OCI-LY7 (cell line): ENCODE measurements at regions not wholly inside any gene's neighbourhood (a gene's known extent, or its start where the extent isn't known, plus 50 kb on each side); places are given as distances from the start of the nearest gene placed in this dataset.
A peak's percentile ranks its signal among the peaks of the same experiment; 100 is the strongest.

Experiments used
- BruUV-seq: library from RNA; stranded (reverse); fragments of 400-500 nt; replicated peaks from 2 replicates; lab custom pipeline; 2021; lab: Mats Ljungman, UMichigan
- CTCF ChIA-PET: fragments of 300-600 bp; sonication (Branson Sonifier 250); formaldehyde crosslinking; loops from one replicate; lab custom pipeline; 2022; ENCODE audit warnings: antibody characterized with exemption; ENCODE audit not compliant: unreplicated experiment; lab: Charles Lee
- POLR2A ChIA-PET: fragments of 300-600 bp; sonication (Branson Sonifier 250); formaldehyde crosslinking; loops from one replicate; lab custom pipeline; 2022; ENCODE audit warnings: antibody characterized with exemption; lab: Charles Lee
- DNase-seq: peaks from one replicate; pipeline ENCODE4 v3.0.0-alpha.2; 2015; ENCODE audit warnings: low spot score
- H2AFZ ChIP-seq: fragments of 200-600 bp; sonication (generic), shearing (Covaris generic); 2 replicates; pipeline ENCODE4 v1.6.1; 2014; ENCODE audit warnings: mild to moderate bottlenecking, antibody characterized with exemption, low read length, moderate library complexity
- H3K27ac ChIP-seq: fragments of 200-600 bp; sonication (generic); 2 replicates; pipeline ENCODE4 v1.5.1; 2014; ENCODE audit warnings: mixed run types, low read depth, mild to moderate bottlenecking, moderate library complexity, low read length, inconsistent platforms; ENCODE audit not compliant: poor library complexity, severe bottlenecking
- H3K36me3 ChIP-seq: fragments of 200-600 bp; sonication (generic); 2 replicates; pipeline ENCODE4 v1.6.1; 2014; ENCODE audit warnings: mild to moderate bottlenecking, antibody characterized with exemption, low read length, moderate library complexity, mixed read lengths; ENCODE audit not compliant: insufficient read depth
- H3K4me1 ChIP-seq: fragments of 200-600 bp; sonication (generic); 2 replicates; pipeline ENCODE4 v1.5.1; 2014; ENCODE audit warnings: mild to moderate bottlenecking, low read length; ENCODE audit not compliant: insufficient read depth, poor library complexity, severe bottlenecking
- H3K4me2 ChIP-seq: fragments of 200-600 bp; sonication (generic); 2 replicates; pipeline ENCODE4 v1.6.1; 2014; ENCODE audit warnings: mild to moderate bottlenecking, low read length
- H3K4me3 ChIP-seq: fragments of 200-600 bp; sonication (generic); 2 replicates; pipeline ENCODE4 v1.5.1; 2014; ENCODE audit warnings: mild to moderate bottlenecking, low read depth, low read length; ENCODE audit not compliant: poor library complexity, severe bottlenecking
- H3K79me2 ChIP-seq: fragments of 200-600 bp; sonication (generic); 2 replicates; pipeline ENCODE4 v1.6.1; 2016; ENCODE audit warnings: low read depth, mild to moderate bottlenecking, low read length, moderate library complexity, mixed read lengths; ENCODE audit not compliant: insufficient read depth
- H3K9me2 ChIP-seq: fragments of 200-600 bp; sonication (generic); 2 replicates; pipeline ENCODE4 v1.6.1; 2016; ENCODE audit warnings: mild to moderate bottlenecking, low read length, mixed read lengths; ENCODE audit not compliant: insufficient read depth
- H3K9me3 ChIP-seq: fragments of 200-600 bp; sonication (generic); 2 replicates; pipeline ENCODE4 v1.6.1; 2014; ENCODE audit warnings: mild to moderate bottlenecking, mixed run types, low read length, mixed read lengths
- H4K20me1 ChIP-seq: fragments of 200-600 bp; sonication (generic); 2 replicates; pipeline ENCODE4 v1.6.1; 2014; ENCODE audit warnings: mild to moderate bottlenecking, antibody characterized with exemption, low read length, moderate library complexity, mixed read lengths; ENCODE audit not compliant: insufficient read depth
- EZH2phosphoT487 ChIP-seq: fragments of 200-600 bp; sonication (generic); IDR thresholded peaks from 2 replicates; pipeline ENCODE4 v1.6.1; 2018; ENCODE audit warnings: low read depth, borderline replicate concordance, mild to moderate bottlenecking, mixed run types, antibody characterized with exemption, low read length, moderate library complexity, mixed read lengths
- intact Hi-C: fragments of 100-400 bp; cut with micrococcal nuclease; formaldehyde crosslinking; loops from one replicate; pipeline ENCODE4 v1.10.0; 2022; ENCODE audit not compliant: unreplicated experiment
- TF ChIP-seq, protein P1 (sequence below): fragments of 200-600 bp; sonication (generic); conservative IDR thresholded peaks from 2 replicates; pipeline ENCODE4 v1.5.1; 2014; ENCODE audit warnings: mild to moderate bottlenecking, antibody characterized with exemption, low read length, moderate library complexity, mixed read lengths

- DNase-seq = no peak
- ChIA-PET CTCF (no interaction called here), POLR2A (no interaction called here)
- BruUV-seq = no TSS peak
- Histone ChIP-seq H3K79me2 (no peaks in the 10 kb centered on the region), H3K27ac (no peak overlapping the region), H3K4me1 (no peaks in the 10 kb centered on the region), H3K36me3 (no peaks in the 10 kb centered on the region), H3K9me2 (no peaks in the 10 kb centered on the region), H4K20me1 (no peaks in the 10 kb centered on the region), H3K4me2 (no peak overlapping the region), H3K9me3 (no peaks in the 10 kb centered on the region), H2AFZ (no peak overlapping the region), H3K4me3 (no peak overlapping the region)
- intact Hi-C loops = no loop called here
- TF ChIP-seq, protein P1, sequence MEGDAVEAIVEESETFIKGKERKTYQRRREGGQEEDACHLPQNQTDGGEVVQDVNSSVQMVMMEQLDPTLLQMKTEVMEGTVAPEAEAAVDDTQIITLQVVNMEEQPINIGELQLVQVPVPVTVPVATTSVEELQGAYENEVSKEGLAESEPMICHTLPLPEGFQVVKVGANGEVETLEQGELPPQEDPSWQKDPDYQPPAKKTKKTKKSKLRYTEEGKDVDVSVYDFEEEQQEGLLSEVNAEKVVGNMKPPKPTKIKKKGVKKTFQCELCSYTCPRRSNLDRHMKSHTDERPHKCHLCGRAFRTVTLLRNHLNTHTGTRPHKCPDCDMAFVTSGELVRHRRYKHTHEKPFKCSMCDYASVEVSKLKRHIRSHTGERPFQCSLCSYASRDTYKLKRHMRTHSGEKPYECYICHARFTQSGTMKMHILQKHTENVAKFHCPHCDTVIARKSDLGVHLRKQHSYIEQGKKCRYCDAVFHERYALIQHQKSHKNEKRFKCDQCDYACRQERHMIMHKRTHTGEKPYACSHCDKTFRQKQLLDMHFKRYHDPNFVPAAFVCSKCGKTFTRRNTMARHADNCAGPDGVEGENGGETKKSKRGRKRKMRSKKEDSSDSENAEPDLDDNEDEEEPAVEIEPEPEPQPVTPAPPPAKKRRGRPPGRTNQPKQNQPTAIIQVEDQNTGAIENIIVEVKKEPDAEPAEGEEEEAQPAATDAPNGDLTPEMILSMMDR = no peak
- TF ChIP-seq EZH2phosphoT487 = no peak
Observed at GRCh38 chr9:80177949-80178480, 606.2 kb downstream of the TLE4 start.

DNA sequence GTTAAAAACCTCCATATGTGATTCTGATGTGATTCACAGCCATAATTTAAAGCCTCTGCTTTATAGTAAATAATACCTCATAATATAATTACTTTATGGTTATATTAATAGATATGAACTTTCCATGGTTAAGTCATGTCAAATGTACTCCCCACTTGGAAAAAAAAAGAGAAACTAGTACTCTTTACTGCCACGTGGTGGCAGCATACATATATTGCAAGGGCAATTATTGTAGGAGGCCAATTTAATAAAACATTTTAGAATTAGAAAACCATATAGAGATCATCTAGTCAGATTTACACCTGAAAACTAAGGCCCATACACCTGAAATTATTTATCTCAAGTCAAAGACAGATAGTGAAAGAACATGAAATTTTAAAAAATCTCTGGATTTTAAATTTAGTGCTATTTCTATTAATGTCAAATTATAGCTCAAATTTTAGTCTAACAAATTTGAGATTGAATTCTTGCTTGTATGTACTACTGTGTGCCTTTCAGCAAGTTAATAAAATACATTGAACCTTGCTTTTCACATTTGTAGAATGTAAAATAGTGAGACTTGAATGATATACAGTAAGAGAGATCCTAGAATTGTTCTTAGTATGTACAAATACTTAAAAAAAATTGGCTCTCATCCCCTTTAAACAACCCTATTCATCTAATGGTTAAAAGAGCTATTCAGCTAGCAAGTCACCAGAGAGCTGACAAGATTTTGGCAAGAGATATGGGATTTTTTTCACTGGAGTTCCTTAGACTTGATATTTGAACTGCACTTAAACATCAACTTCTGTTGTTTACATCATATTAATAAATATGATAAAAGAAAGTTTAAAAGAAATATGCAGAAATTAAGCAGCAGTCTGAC lies 603.8 kb downstream of the TLE4 start:
- Histone ChIP-seq H3K27ac (no peak overlapping the region), H3K9me2 (no peaks in the 10 kb centered on the region), H3K4me3 (no peak overlapping the region), H3K4me2 (no peak overlapping the region), H3K4me1 (no peaks in the 10 kb centered on the region), H3K79me2 (no peaks in the 10 kb centered on the region), H2AFZ (no peak overlapping the region), H3K36me3 (no peaks in the 10 kb centered on the region), H3K9me3 (no peaks in the 10 kb centered on the region), H4K20me1 (no peaks in the 10 kb centered on the region)
- DNase-seq = peak; percentile 56
- no TSS peak for BruUV-seq
- ChIA-PET CTCF (no interaction called here), POLR2A (interaction anchor here (0.6 kb wide), 2 partner anchors 17 to 80 kb away, joined by 3 read pairs; no protein-coding TSS in a partner anchor)
- intact Hi-C loops = no loop called here
- TF ChIP-seq EZH2phosphoT487 = no peak
- TF ChIP-seq, protein P1 = peak; percentile 92

- no peaks in the 10 kb centered on the region for H3K4me1 ChIP-seq
- H3K27ac ChIP-seq = no peak overlapping the region
- H3K4me2 ChIP-seq = no peak overlapping the region
- intact Hi-C loops = no loop called here
- CTCF ChIA-PET = no interaction called here
- POLR2A ChIA-PET = no interaction called here
- H4K20me1 ChIP-seq = no peaks in the 10 kb centered on the region; the same call in 1 of the 2 replicates
- no peaks in the 10 kb centered on the region for H3K9me3 ChIP-seq
- H3K79me2 ChIP-seq = no peaks in the 10 kb centered on the region
- no TSS peak for BruUV-seq
- no peaks in the 10 kb centered on the region for H3K9me2 ChIP-seq
- no peak overlapping the region for H3K4me3 ChIP-seq
- no peak overlapping the region for H2AFZ ChIP-seq
- DNase-seq = no peak
- TF ChIP-seq, protein P1 = no peak
- no peak for TF ChIP-seq EZH2phosphoT487
- H3K36me3 ChIP-seq = no peaks in the 10 kb centered on the region
Observed at GRCh38 chr9:80163889-80164288, 592.1 kb downstream of the TLE4 start.
